ENCODE measurements at regions not wholly inside any gene's neighbourhood (a gene's known extent, or its start where the extent isn't known, plus 50 kb on each side); places are given as distances from the start of the nearest gene placed in this dataset.

- TF ChIP-seq CTCF (IDR thresholded peaks at IDR 0.05) (no peak), POLR2AphosphoS5 (IDR thresholded peaks at IDR 0.05) (no peak), POLR2A (IDR thresholded peaks at IDR 0.05) (no peak), EP300 (IDR thresholded peaks at IDR 0.05) (no peak)
Observed at GRCh38 chr1:95407886-95408291, 173.9 kb downstream of the RWDD3 start.

Data from sigmoid colon (tissue), 4 donors.